NT2/D1 (cell line): ENCODE measurements at regions not wholly inside any gene's neighbourhood (a gene's known extent, or its start where the extent isn't known, plus 50 kb on each side); places are given as distances from the start of the nearest gene placed in this dataset.

Experiments
- DNase-seq: peaks from one replicate; pipeline ENCODE4 v3.0.0-alpha.2; 2011; ENCODE audit warnings: low read depth, low spot score
- H3K27me3 ChIP-seq: 2 replicates; pipeline ENCODE4 v1.6.0; 2011; ENCODE audit warnings: mild to moderate bottlenecking; ENCODE audit not compliant: insufficient read length, insufficient read depth
- H3K36me3 ChIP-seq: 2 replicates; pipeline ENCODE4 v1.6.1; 2011; ENCODE audit warnings: mild to moderate bottlenecking, low read length, mixed read lengths; ENCODE audit not compliant: insufficient read depth, insufficient read length
- H3K4me1 ChIP-seq: 2 replicates; pipeline ENCODE4 v1.5.1; 2011; ENCODE audit not compliant: insufficient read depth, insufficient read length
- H3K4me3 ChIP-seq: 2 replicates; pipeline ENCODE4 v1.5.1; 2011; ENCODE audit warnings: low read depth; ENCODE audit not compliant: insufficient read length
- H3K9ac ChIP-seq: 2 replicates; pipeline ENCODE4 v1.6.0; 2011; ENCODE audit warnings: low read depth; ENCODE audit not compliant: insufficient read length
- H3K9me3 ChIP-seq: 2 replicates; pipeline ENCODE4 v1.5.1; 2011; ENCODE audit warnings: mild to moderate bottlenecking, low read length; ENCODE audit not compliant: insufficient read depth
- SUZ12 ChIP-seq: IDR thresholded peaks from 2 replicates; pipeline ENCODE4 v1.6.1; 2011; ENCODE audit not compliant: insufficient read length, insufficient read depth; ENCODE audit errors: extremely low read depth
- YY1 ChIP-seq: IDR thresholded peaks from 2 replicates; pipeline ENCODE4 v1.6.1; 2011; ENCODE audit not compliant: insufficient read length, insufficient read depth
- ZNF274 ChIP-seq: IDR thresholded peaks from 2 replicates; pipeline ENCODE4 v1.6.1; 2011; ENCODE audit warnings: mild to moderate bottlenecking, low read depth, low read length

DNA sequence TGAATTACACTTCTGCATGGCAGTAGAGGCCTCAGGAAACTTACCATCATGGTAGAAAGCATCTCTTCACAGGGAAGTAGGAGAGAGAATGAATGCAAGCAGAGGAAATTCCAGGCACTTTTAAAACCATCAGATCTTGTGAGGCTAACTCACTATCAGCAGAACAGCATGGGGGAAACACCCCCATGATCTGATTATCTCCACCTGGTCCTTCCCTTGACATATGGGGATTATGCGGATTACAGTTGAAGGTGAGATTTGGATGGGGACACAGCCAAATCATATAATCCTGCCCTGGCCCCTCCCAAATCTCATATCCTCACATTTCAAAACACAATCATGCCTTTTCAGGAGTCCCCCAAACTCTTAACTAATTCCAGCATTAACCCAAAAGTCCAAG, 691.1 kb downstream of the SI start:
- Histone ChIP-seq H3K36me3 (no peaks in the 10 kb centered on the region), H3K27me3 (no peaks in the 10 kb centered on the region)

DNA sequence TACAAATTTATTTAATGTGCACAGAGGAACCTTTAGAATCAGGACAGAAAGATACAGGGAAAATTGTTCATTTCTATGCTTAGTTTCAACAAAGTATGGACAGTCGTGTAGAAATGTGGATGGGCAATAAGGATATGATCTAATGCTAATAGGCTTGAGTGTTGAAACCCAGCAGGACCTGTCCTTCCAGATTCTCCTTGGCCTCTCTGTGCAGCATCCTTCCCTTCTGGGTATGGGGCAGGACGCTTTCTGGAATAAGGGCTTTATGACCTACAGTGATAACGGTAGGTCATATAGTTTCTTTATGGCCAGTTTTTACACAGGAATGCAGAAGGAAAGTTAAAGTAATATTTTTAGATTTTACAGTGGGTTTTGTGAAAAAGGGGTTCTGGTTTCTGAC, 698.1 kb downstream of the SI start:
- TF ChIP-seq SUZ12, result no peak
- no peak for TF ChIP-seq YY1
- TF ChIP-seq ZNF274, result no peak
- H3K9me3 ChIP-seq, result no peaks in the 10 kb centered on the region
- no peaks in the 10 kb centered on the region for H3K36me3 ChIP-seq
- no peaks in the 10 kb centered on the region for H3K4me1 ChIP-seq
- no peak overlapping the region for H3K4me3 ChIP-seq
- H3K27me3 ChIP-seq, result no peaks in the 10 kb centered on the region
- no peak for DNase-seq
- H3K9ac ChIP-seq, result no peak overlapping the region

More for the DNA sequence above, 691.1 kb downstream of the SI start:
- H3K4me1 ChIP-seq, result no peaks in the 10 kb centered on the region
- H3K9ac ChIP-seq, result no peak overlapping the region
- TF ChIP-seq ZNF274 (no peak), SUZ12 (no peak), YY1 (no peak)
- no peak for DNase-seq
- peaks cover 18% of the 10 kb centered on the region; the same call in 1 of the 2 replicates for H3K9me3 ChIP-seq
- no peak overlapping the region for H3K4me3 ChIP-seq

DNA sequence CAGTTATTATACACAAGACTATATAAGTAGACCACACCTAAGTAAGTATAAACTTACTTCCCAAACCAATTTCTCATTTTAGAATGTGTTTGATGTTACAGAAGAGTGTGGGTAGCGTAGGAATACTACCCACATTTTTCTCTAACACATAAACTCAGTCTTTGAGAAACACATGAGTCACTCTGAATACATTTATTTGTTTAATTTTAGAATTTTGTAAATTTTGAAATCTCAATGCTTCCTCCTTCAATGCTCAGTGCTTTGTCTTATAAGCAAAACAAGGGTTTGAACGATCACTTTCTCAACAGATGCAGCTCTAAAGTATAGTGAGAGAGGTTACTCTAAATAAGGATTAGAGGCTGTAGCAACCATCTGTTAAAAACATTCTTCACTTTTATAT, 700.8 kb downstream of the SI start:
- no peak for DNase-seq
- no peaks in the 10 kb centered on the region for H3K27me3 ChIP-seq

DNA sequence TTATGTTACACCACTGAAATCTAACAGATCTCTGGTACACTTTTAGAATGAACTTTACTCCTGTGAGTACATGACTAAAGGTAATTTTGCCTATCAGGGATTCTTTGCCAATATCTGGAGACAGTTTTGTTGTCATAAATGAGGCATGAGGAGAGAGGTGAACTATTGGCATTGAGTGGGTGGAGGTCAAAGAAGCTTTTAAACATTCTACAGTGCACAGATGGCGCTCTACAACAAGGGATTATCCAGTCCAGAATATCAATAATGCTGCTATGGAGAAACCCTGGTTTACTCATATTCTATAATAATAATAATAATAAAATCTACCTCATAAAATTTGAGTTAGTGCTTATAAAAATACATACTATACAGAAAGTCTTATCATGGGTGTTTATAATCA, 702.3 kb downstream of the SI start:
- DNase-seq, result no peak
- H3K9me3 ChIP-seq, result no peaks in the 10 kb centered on the region
- H3K4me3 ChIP-seq, result no peak overlapping the region
- no peaks in the 10 kb centered on the region for H3K36me3 ChIP-seq
- H3K9ac ChIP-seq, result no peak overlapping the region
- no peaks in the 10 kb centered on the region for H3K4me1 ChIP-seq
- TF ChIP-seq ZNF274, result no peak
- TF ChIP-seq YY1, result no peak
- TF ChIP-seq SUZ12, result no peak
- H3K27me3 ChIP-seq, result no peaks in the 10 kb centered on the region

More for the DNA sequence above, 700.8 kb downstream of the SI start:
- Histone ChIP-seq H3K4me1 (no peaks in the 10 kb centered on the region), H3K9ac (no peak overlapping the region), H3K36me3 (no peaks in the 10 kb centered on the region), H3K4me3 (no peak overlapping the region), H3K9me3 (no peaks in the 10 kb centered on the region)
- TF ChIP-seq SUZ12 (no peak), YY1 (no peak), ZNF274 (no peak)

DNA sequence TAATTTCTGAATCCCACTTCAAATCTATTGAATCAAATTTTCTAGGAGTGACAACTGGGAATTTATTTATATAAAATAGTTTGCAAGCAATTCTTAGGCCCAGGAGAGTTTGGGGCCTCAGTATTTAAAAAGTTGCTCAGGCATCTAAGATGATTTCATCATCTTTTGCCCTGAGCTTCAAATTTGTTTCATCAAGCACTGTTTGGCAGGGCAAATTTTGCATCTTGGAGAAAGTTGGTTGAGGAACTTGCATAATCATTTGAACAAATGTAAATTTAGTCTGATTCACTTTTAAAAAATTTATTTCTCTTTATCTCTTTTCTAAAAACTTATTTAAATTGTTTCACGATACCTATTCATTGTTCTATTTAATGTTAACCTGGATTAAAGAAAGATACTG, 702.8 kb downstream of the SI start:
- no peak overlapping the region for H3K9ac ChIP-seq
- H3K4me1 ChIP-seq, result no peaks in the 10 kb centered on the region
- H3K9me3 ChIP-seq, result no peaks in the 10 kb centered on the region
- no peak for TF ChIP-seq SUZ12
- TF ChIP-seq YY1, result no peak
- no peak for TF ChIP-seq ZNF274
- no peaks in the 10 kb centered on the region for H3K36me3 ChIP-seq
- H3K27me3 ChIP-seq, result no peaks in the 10 kb centered on the region
- H3K4me3 ChIP-seq, result no peak overlapping the region
- DNase-seq, result no peak

DNA sequence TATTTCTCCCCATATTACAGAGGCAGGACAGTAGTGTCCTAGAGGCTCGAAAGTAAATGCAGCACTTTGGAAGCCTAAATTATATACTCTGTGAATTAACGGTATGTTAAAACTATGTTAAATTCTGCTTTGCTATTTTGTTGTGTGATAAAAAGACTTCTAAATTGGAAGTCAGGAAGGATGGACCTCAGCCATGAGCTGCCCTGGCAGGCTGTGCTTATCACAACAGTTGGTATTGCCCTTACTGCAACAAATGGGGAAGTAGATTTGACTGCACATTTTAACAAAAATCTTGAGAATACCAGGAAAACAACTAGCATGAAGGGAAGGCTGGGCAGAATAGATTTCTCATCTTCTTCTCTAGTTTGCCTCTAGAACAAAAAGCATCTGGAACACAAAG, 706.6 kb downstream of the SI start:
- TF ChIP-seq ZNF274 (no peak), SUZ12 (no peak), YY1 (no peak)
- no peaks in the 10 kb centered on the region for H3K4me1 ChIP-seq
- no peaks in the 10 kb centered on the region for H3K36me3 ChIP-seq
- H3K4me3 ChIP-seq, result no peak overlapping the region
- H3K27me3 ChIP-seq, result no peaks in the 10 kb centered on the region
- no peak overlapping the region for H3K9ac ChIP-seq
- no peak for DNase-seq
- H3K9me3 ChIP-seq, result no peaks in the 10 kb centered on the region

DNA sequence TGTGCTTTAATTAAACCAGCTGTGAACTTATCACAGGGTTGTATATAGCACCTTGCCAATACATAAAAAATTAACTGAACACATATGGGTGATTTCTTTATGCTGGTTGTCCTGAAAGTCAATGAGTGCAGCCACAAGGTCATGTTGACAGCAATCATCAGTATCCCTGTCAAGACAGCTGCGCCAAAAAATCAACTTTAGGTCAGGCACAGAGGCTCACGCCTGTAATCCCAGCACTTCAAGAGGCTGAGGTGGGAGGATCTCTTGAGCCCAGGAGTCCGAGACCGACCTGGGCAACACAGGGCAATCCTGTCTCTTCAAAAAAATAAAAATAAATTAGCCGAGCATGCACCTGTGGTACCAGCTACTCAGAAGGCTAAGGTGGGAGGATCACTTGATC, 707.3 kb downstream of the SI start:
- Histone ChIP-seq H3K9ac (no peak overlapping the region), H3K4me3 (no peak overlapping the region), H3K9me3 (no peaks in the 10 kb centered on the region), H3K36me3 (no peaks in the 10 kb centered on the region), H3K27me3 (no peaks in the 10 kb centered on the region), H3K4me1 (no peaks in the 10 kb centered on the region)
- TF ChIP-seq SUZ12 (no peak), ZNF274 (no peak), YY1 (no peak)
- no peak for DNase-seq

DNA sequence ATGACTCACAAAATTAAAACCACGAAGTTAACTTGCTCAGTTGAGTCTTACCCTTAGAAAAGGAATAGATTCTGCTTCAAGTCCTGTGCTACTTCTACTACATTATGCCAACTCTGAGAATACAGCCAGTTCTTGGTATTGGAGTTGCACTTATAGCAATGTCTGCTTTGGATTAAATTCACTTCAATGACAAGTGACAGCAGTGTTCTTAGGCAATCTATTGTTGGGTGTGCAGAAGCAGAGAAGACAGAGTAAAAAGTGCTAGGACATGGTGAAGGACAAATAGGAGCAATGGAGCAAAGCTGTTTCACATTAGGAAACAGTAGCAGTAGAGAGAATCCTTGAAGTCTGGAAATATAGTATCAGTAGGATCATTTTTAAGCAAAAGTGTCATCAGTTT, 713.1 kb downstream of the SI start:
- no peak overlapping the region for H3K4me3 ChIP-seq
- no peaks in the 10 kb centered on the region for H3K4me1 ChIP-seq
- no peak overlapping the region for H3K9ac ChIP-seq
- no peaks in the 10 kb centered on the region for H3K9me3 ChIP-seq
- DNase-seq, result no peak
- TF ChIP-seq YY1, result no peak
- TF ChIP-seq ZNF274, result no peak
- TF ChIP-seq SUZ12, result no peak
- H3K36me3 ChIP-seq, result no peaks in the 10 kb centered on the region
- no peaks in the 10 kb centered on the region for H3K27me3 ChIP-seq
